ENCODE measurements at regions not wholly inside any gene's neighbourhood (a gene's known extent, or its start where the extent isn't known, plus 50 kb on each side); places are given as distances from the start of the nearest gene placed in this dataset.

DNA sequence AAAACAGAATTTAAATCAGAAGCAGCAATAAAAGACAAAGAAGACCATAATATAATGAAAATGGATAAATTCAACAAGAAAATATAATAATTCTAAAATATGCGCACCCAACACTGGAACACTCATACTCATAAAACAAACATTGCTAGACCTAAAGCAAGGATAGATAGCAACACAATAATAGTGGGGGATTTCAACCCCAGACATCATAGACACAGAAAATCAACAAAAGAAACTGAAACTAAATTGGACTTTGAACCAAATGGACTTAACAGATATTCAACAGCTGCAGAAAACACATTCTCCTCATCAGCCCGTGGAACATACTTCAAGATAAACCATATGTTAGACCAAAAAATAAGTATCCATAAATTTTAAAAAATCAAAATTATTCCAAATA is 1552.6 kb downstream of the C4orf33 start:
- no peaks in the 10 kb centered on the region for H3K9me3 ChIP-seq
- no peaks in the 10 kb centered on the region for H3K4me1 ChIP-seq (ENCODE audit: control insufficient read depth in 1 of 2, low read depth in 2 of 2)
- no peak overlapping the region for H3K4me3 ChIP-seq
- DNase-seq (ENCODE audit: low spot score), result no peak
- no peak for ATAC-seq (ENCODE audit: insufficient number of reproducible peaks, low FRiP score, low read depth)
- TF ChIP-seq, protein P1, sequence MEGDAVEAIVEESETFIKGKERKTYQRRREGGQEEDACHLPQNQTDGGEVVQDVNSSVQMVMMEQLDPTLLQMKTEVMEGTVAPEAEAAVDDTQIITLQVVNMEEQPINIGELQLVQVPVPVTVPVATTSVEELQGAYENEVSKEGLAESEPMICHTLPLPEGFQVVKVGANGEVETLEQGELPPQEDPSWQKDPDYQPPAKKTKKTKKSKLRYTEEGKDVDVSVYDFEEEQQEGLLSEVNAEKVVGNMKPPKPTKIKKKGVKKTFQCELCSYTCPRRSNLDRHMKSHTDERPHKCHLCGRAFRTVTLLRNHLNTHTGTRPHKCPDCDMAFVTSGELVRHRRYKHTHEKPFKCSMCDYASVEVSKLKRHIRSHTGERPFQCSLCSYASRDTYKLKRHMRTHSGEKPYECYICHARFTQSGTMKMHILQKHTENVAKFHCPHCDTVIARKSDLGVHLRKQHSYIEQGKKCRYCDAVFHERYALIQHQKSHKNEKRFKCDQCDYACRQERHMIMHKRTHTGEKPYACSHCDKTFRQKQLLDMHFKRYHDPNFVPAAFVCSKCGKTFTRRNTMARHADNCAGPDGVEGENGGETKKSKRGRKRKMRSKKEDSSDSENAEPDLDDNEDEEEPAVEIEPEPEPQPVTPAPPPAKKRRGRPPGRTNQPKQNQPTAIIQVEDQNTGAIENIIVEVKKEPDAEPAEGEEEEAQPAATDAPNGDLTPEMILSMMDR (IDR thresholded peaks at IDR 0.05), result no peak
- H3K27ac ChIP-seq, result no peak overlapping the region
- H3K27me3 ChIP-seq (replicated peaks; ENCODE audit: insufficient read depth), result no peaks in the 10 kb centered on the region
- no peaks in the 10 kb centered on the region for H3K36me3 ChIP-seq

DNA sequence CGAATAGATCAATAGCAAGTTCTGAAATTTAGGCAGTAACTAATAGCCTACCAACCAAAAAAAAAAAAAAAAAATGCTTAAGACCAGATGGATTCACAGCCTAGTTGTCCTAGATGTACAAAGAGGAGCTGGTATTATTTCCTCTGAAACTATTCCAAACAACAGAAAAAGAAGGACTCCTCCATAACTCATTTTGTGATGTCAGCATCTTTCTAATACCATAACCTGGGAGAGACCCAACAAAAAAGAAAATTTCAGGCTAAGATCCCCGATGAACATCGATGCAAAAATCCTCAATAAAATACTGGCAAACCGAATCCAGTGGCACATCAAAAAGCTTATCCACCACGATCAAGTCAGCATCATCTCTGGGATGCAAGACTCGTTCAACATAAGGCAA is 1557.9 kb downstream of the C4orf33 start:
- no peak for DNase-seq (ENCODE audit: low spot score)
- Histone ChIP-seq H3K9me3 (no peaks in the 10 kb centered on the region), H3K27ac (no peak overlapping the region), H3K4me1 (ENCODE audit: control insufficient read depth in 1 of 2, low read depth in 2 of 2) (no peaks in the 10 kb centered on the region), H3K36me3 (no peaks in the 10 kb centered on the region), H3K27me3 (replicated peaks; ENCODE audit: insufficient read depth) (no peaks in the 10 kb centered on the region), H3K4me3 (no peak overlapping the region)
- ATAC-seq (ENCODE audit: insufficient number of reproducible peaks, low FRiP score, low read depth), result no peak
- TF ChIP-seq, protein P1 (IDR thresholded peaks at IDR 0.05), result no peak

DNA sequence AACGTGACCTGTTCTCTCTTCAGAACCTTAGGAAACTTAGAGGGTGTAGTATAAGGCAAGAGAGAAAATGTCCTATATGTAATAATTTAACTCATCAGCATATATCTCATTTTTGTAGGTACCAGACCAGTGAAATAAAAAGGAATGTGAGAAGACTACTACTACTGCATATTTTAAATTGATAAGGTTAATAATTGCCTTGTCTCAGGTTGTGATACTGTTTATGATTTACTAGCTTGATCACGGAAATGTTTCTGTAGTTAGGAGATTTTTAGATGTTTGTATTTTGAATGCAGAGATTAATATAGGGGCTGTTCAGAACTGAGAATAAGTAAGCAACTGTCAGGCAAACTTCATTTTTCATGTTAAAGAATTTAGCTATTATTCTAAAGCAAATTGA is 1563.4 kb downstream of the C4orf33 start:
- Histone ChIP-seq H3K36me3 (no peaks in the 10 kb centered on the region), H3K27ac (no peak overlapping the region), H3K4me1 (ENCODE audit: control insufficient read depth in 1 of 2, low read depth in 2 of 2) (no peaks in the 10 kb centered on the region), H3K4me3 (no peak overlapping the region), H3K9me3 (no peaks in the 10 kb centered on the region), H3K27me3 (replicated peaks; ENCODE audit: insufficient read depth) (no peaks in the 10 kb centered on the region)
- ATAC-seq (ENCODE audit: insufficient number of reproducible peaks, low FRiP score, low read depth), result no peak
- no peak for DNase-seq (ENCODE audit: low spot score)
- TF ChIP-seq, protein P1 (IDR thresholded peaks at IDR 0.05), result no peak

DNA sequence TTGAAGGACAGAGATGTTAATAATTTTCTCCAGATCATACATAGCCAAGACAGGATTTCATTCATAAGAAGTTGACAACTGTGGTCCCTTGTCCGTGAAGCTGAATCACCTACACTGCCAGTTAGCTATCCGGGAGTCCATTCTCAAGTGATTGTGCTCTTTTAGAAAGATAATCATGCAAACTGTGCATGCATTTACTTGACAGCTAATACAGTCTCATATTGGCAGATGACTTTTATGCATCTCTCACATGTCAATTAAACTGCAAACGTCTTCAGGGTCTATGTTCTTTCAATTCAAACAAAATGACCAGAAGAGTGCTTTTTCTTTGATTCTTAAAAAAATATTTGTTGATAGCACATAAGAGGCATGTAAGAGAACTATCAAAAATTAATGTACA is 1572.9 kb downstream of the C4orf33 start:
- H3K36me3 ChIP-seq, result no peaks in the 10 kb centered on the region
- no peaks in the 10 kb centered on the region for H3K27me3 ChIP-seq (replicated peaks; ENCODE audit: insufficient read depth)
- H3K27ac ChIP-seq, result no peak overlapping the region
- no peaks in the 10 kb centered on the region for H3K4me1 ChIP-seq (ENCODE audit: control insufficient read depth in 1 of 2, low read depth in 2 of 2)
- no peak overlapping the region for H3K4me3 ChIP-seq
- ATAC-seq (ENCODE audit: insufficient number of reproducible peaks, low FRiP score, low read depth) (no peak), DNase-seq (ENCODE audit: low spot score) (no peak)
- TF ChIP-seq, protein P1 (IDR thresholded peaks at IDR 0.05), result no peak
- no peaks in the 10 kb centered on the region for H3K9me3 ChIP-seq

DNA sequence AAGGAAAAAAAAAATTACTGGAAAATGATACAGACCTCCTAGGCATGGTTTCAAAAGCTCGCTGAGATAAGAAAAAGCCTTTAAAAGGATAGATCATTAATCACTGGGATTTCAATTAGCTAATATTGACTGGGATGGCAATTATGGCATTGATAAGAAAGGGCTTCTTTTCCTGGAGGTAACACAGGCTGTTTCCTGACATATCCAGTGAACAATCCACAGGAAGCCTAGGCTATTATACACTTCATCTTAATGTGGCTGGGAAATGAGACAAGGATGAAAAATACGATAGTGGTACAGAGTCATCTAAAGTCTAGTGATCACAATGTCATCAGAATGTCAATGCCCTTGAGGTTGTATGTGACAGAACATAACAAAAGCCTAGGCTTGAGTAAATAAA is 1579.3 kb downstream of the C4orf33 start:
- no peak overlapping the region for H3K4me3 ChIP-seq
- ATAC-seq (ENCODE audit: insufficient number of reproducible peaks, low FRiP score, low read depth), result no peak
- H3K9me3 ChIP-seq, result no peaks in the 10 kb centered on the region
- no peaks in the 10 kb centered on the region for H3K36me3 ChIP-seq
- no peaks in the 10 kb centered on the region for H3K27me3 ChIP-seq (replicated peaks; ENCODE audit: insufficient read depth)
- H3K27ac ChIP-seq, result no peak overlapping the region
- no peaks in the 10 kb centered on the region for H3K4me1 ChIP-seq (ENCODE audit: control insufficient read depth in 1 of 2, low read depth in 2 of 2)
- TF ChIP-seq, protein P1 (IDR thresholded peaks at IDR 0.05), result no peak
- no peak for DNase-seq (ENCODE audit: low spot score)

All from thoracic aorta (tissue), 2 donors.